ENCODE measurements at regions not wholly inside any gene's neighbourhood (a gene's known extent, or its start where the extent isn't known, plus 50 kb on each side); places are given as distances from the start of the nearest gene placed in this dataset.
"Not testable (repeated sequence)": the region's sequence is repeated elsewhere in the genome, so short reads cannot be mapped to it uniquely, and the experiment has no call there.

- Histone ChIP-seq H3K4me3 (no peak overlapping the region), H3K4me1 (ENCODE audit: control insufficient read depth in 5 of 5, insufficient read depth in 5 of 5, low read length in 5 of 5) (no peaks in the 10 kb centered on the region), H3K27me3 (ENCODE audit: control insufficient read depth in 3 of 3, insufficient read depth in 3 of 3, low read length in 2 of 3) (no peaks in the 10 kb centered on the region), H3K9ac (ENCODE audit: insufficient read depth in 1 of 2, low read length in 2 of 2) (no peak overlapping the region), H3K27ac (ENCODE audit: low read depth in 1 of 2, low read length in 1 of 2) (no peak overlapping the region), H3K36me3 (ENCODE audit: control insufficient read depth in 4 of 4, insufficient read depth in 4 of 4, low read length in 4 of 4) (no peaks in the 10 kb centered on the region), H3K9me3 (ENCODE audit: control insufficient read depth in 4 of 4, insufficient read depth in 3 of 4, low read length in 3 of 4) (no peaks in the 10 kb centered on the region)
- 77 to 83% methylated on average over 1 of the region's 1 CpG for WGBS, 2 donors
- ATAC-seq (ENCODE audit: insufficient read depth, low FRiP score) (no peak), DNase-seq (no peak)
- TF ChIP-seq, protein P1, sequence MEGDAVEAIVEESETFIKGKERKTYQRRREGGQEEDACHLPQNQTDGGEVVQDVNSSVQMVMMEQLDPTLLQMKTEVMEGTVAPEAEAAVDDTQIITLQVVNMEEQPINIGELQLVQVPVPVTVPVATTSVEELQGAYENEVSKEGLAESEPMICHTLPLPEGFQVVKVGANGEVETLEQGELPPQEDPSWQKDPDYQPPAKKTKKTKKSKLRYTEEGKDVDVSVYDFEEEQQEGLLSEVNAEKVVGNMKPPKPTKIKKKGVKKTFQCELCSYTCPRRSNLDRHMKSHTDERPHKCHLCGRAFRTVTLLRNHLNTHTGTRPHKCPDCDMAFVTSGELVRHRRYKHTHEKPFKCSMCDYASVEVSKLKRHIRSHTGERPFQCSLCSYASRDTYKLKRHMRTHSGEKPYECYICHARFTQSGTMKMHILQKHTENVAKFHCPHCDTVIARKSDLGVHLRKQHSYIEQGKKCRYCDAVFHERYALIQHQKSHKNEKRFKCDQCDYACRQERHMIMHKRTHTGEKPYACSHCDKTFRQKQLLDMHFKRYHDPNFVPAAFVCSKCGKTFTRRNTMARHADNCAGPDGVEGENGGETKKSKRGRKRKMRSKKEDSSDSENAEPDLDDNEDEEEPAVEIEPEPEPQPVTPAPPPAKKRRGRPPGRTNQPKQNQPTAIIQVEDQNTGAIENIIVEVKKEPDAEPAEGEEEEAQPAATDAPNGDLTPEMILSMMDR (IDR thresholded peaks at IDR 0.05; ENCODE audit: control extremely low read depth, extremely low read depth), result no peak
These were observed 1491.2 kb upstream of the PRR20A start for GRCh38 chr13:55649485-55649884.

DNA sequence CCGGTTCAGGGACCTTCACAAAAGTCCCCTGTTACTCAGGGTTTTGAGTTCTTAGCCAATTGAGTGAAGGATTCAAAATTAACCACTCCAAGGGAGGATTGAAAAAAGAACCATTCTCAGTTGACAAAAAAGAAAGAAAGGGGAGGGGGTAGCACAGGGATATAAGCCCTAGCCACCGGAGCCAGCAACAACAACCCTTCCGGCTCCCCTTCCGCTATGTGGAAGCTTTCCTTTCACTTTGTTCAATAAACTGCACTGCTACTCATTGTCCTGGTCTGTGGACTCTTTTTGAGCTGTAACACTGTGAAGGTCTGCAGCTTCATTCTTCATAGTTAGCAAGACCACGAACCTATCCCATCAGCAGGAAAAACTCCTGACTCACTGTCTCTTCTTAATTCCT lies 1488.1 kb upstream of the PRR20A start:
- Histone ChIP-seq H3K36me3 (ENCODE audit: control insufficient read depth in 4 of 4, insufficient read depth in 4 of 4, low read length in 4 of 4) (no peaks in the 10 kb centered on the region), H3K9ac (ENCODE audit: insufficient read depth in 1 of 2, low read length in 2 of 2) (no peak overlapping the region), H3K27me3 (ENCODE audit: control insufficient read depth in 3 of 3, insufficient read depth in 3 of 3, low read length in 2 of 3) (no peaks in the 10 kb centered on the region), H3K9me3 (ENCODE audit: control insufficient read depth in 4 of 4, insufficient read depth in 3 of 4, low read length in 3 of 4) (no peaks in the 10 kb centered on the region), H3K27ac (ENCODE audit: low read depth in 1 of 2, low read length in 1 of 2) (no peak overlapping the region), H3K4me1 (ENCODE audit: control insufficient read depth in 5 of 5, insufficient read depth in 5 of 5, low read length in 5 of 5) (no peaks in the 10 kb centered on the region), H3K4me3 (no peak overlapping the region)
- TF ChIP-seq, protein P1 (IDR thresholded peaks at IDR 0.05; ENCODE audit: control extremely low read depth, extremely low read depth), result no peak
- DNase-seq, result no peak
- WGBS, 2 donors, result 87 to 90% methylated on average over 5 of the region's 5 CpGs
- ATAC-seq (ENCODE audit: insufficient read depth, low FRiP score), result no peak

- H3K4me3 ChIP-seq, result no peak overlapping the region
- DNase-seq, result no peak
- ATAC-seq (ENCODE audit: insufficient read depth, low FRiP score), result no peak
- H3K9me3 ChIP-seq (ENCODE audit: control insufficient read depth in 4 of 4, insufficient read depth in 3 of 4, low read length in 3 of 4), result no peaks in the 10 kb centered on the region
- TF ChIP-seq, protein P1 (IDR thresholded peaks at IDR 0.05; ENCODE audit: control extremely low read depth, extremely low read depth), result no peak
- H3K27ac ChIP-seq (ENCODE audit: low read depth in 1 of 2, low read length in 1 of 2), result no peak overlapping the region
- 53 to 54% methylated on average over 3 of the region's 3 CpGs for WGBS, 2 donors
- H3K9ac ChIP-seq (ENCODE audit: insufficient read depth in 1 of 2, low read length in 2 of 2), result no peak overlapping the region
- H3K27me3 ChIP-seq (ENCODE audit: control insufficient read depth in 3 of 3, insufficient read depth in 3 of 3, low read length in 2 of 3), result no peaks in the 10 kb centered on the region
- H3K36me3 ChIP-seq (ENCODE audit: control insufficient read depth in 4 of 4, insufficient read depth in 4 of 4, low read length in 4 of 4), result no peaks in the 10 kb centered on the region
- H3K4me1 ChIP-seq (ENCODE audit: control insufficient read depth in 5 of 5, insufficient read depth in 5 of 5, low read length in 5 of 5), result no peaks in the 10 kb centered on the region
These were observed 1487.2 kb upstream of the PRR20A start for GRCh38 chr13:55653497-55653896.

DNA sequence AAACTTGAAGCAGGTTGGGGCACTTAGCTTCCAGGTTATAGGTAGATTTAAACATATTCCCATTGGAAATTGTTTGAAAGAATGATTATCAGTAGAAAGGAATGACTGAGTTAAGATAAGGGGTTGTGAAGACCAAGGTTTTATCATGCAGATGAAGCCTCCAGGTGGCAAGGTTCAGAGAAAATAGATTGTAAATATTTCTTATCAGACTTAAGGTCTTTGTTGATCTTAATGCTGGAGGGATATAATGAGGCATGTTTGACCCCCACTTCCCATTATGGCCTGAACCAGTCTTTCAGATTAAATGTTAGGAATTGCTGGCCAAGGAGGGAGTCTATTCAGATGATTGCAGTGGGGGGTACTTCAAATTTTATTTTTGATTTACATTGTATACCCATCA lies 1486.5 kb upstream of the PRR20A start:
- ATAC-seq (ENCODE audit: insufficient read depth, low FRiP score), result no peak

GRCh38 chr13:55660264-55660663 lies 1480.5 kb upstream of the PRR20A start:
- H3K27me3 ChIP-seq (ENCODE audit: control insufficient read depth in 3 of 3, insufficient read depth in 3 of 3, low read length in 2 of 3); H3K4me3 ChIP-seq; ATAC-seq (ENCODE audit: insufficient read depth, low FRiP score): not testable (repeated sequence)

More for the DNA sequence above, 1486.5 kb upstream of the PRR20A start:
- DNase-seq, result no peak
- TF ChIP-seq, protein P1 (IDR thresholded peaks at IDR 0.05; ENCODE audit: control extremely low read depth, extremely low read depth), result no peak
- Histone ChIP-seq H3K4me1 (ENCODE audit: control insufficient read depth in 5 of 5, insufficient read depth in 5 of 5, low read length in 5 of 5) (no peaks in the 10 kb centered on the region), H3K9me3 (ENCODE audit: control insufficient read depth in 4 of 4, insufficient read depth in 3 of 4, low read length in 3 of 4) (no peaks in the 10 kb centered on the region), H3K4me3 (no peak overlapping the region), H3K36me3 (ENCODE audit: control insufficient read depth in 4 of 4, insufficient read depth in 4 of 4, low read length in 4 of 4) (no peaks in the 10 kb centered on the region), H3K27me3 (ENCODE audit: control insufficient read depth in 3 of 3, insufficient read depth in 3 of 3, low read length in 2 of 3) (no peaks in the 10 kb centered on the region), H3K27ac (ENCODE audit: low read depth in 1 of 2, low read length in 1 of 2) (no peak overlapping the region), H3K9ac (ENCODE audit: insufficient read depth in 1 of 2, low read length in 2 of 2) (no peak overlapping the region)

More at GRCh38 chr13:55660264-55660663, 1480.5 kb upstream of the PRR20A start:
- H3K4me1 ChIP-seq (ENCODE audit: control insufficient read depth in 5 of 5, insufficient read depth in 5 of 5, low read length in 5 of 5); H3K27ac ChIP-seq (ENCODE audit: low read depth in 1 of 2, low read length in 1 of 2); DNase-seq; H3K9me3 ChIP-seq (ENCODE audit: control insufficient read depth in 4 of 4, insufficient read depth in 3 of 4, low read length in 3 of 4); H3K36me3 ChIP-seq (ENCODE audit: control insufficient read depth in 4 of 4, insufficient read depth in 4 of 4, low read length in 4 of 4); H3K9ac ChIP-seq (ENCODE audit: insufficient read depth in 1 of 2, low read length in 2 of 2): not testable (repeated sequence)
- WGBS, 2 donors, result 50 to 55% methylated on average over 5 of the region's 5 CpGs

All from lung (tissue), 11 donors.